IMR-90 (cell line): ENCODE measurements at regions not wholly inside any gene's neighbourhood (a gene's known extent, or its start where the extent isn't known, plus 50 kb on each side); places are given as distances from the start of the nearest gene placed in this dataset.

Experiments
- BHLHE40 ChIP-seq: fragments of 150-350 bp; IDR thresholded peaks from 2 replicates; pipeline ENCODE4 v1.6.1; 2016; ENCODE audit warnings: mild to moderate bottlenecking, low read depth, low read length
- CEBPB ChIP-seq: IDR thresholded peaks from 2 replicates; pipeline ENCODE4 v1.6.1; 2012; ENCODE audit warnings: low read depth, low read length, improper control_type of control experiment
- CHD1 ChIP-seq: IDR thresholded peaks from 2 replicates; pipeline ENCODE4 v1.6.1; 2012; ENCODE audit warnings: low read depth, low read length, improper control_type of control experiment
- CTCF ChIP-seq: conservative IDR thresholded peaks from 2 replicates; pipeline ENCODE4 v1.5.1; 2012; ENCODE audit warnings: mild to moderate bottlenecking, low read depth, low read length, improper control_type of control experiment
- FOS ChIP-seq: fragments of 150-350 bp; IDR thresholded peaks from 2 replicates; pipeline ENCODE4 v1.6.1; 2016; ENCODE audit warnings: low read depth, low read length
- MXI1 ChIP-seq: IDR thresholded peaks from 2 replicates; pipeline ENCODE4 v1.6.1; 2012; ENCODE audit warnings: low read depth, mild to moderate bottlenecking, low read length, moderate library complexity, borderline replicate concordance
- POLR2A ChIP-seq: IDR thresholded peaks from 2 replicates; pipeline ENCODE4 v1.6.1; 2012; ENCODE audit warnings: mild to moderate bottlenecking, low read depth, low read length
- RAD21 ChIP-seq: IDR thresholded peaks from 2 replicates; pipeline ENCODE4 v1.6.1; 2012; ENCODE audit warnings: low read length, improper control_type of control experiment
- RCOR1 ChIP-seq: IDR thresholded peaks from 2 replicates; pipeline ENCODE4 v1.6.1; 2012; ENCODE audit warnings: mild to moderate bottlenecking, low read length, improper control_type of control experiment; ENCODE audit not compliant: insufficient replicate concordance
- RFX5 ChIP-seq: IDR thresholded peaks from 2 replicates; pipeline ENCODE4 v1.8.0; 2012; ENCODE audit warnings: low read depth, mild to moderate bottlenecking, low read length, moderate library complexity
- SMC3 ChIP-seq: fragments of 150-350 bp; IDR thresholded peaks from 2 replicates; pipeline ENCODE4 v1.6.1; 2016; ENCODE audit warnings: low read depth, mild to moderate bottlenecking, antibody characterized with exemption, low read length, moderate library complexity
- USF2 ChIP-seq: fragments of 150-350 bp; IDR thresholded peaks from 2 replicates; pipeline ENCODE4 v1.6.1; 2017; ENCODE audit warnings: mild to moderate bottlenecking, antibody characterized with exemption, low read length, low read depth

GRCh38 chr6:140970485-140970884 lies 1162.2 kb upstream of the GJE1 start:
- TF ChIP-seq CTCF (no peak), RAD21 (no peak), FOS (no peak), POLR2A (no peak), RFX5 (no peak), RCOR1 (no peak), MXI1 (no peak), SMC3 (no peak), USF2 (no peak), CHD1 (no peak), BHLHE40 (no peak), CEBPB (no peak)
